Effector memory CD4-positive, alpha-beta T cell (primary cell): ENCODE measurements at regions not wholly inside any gene's neighbourhood (a gene's known extent, or its start where the extent isn't known, plus 50 kb on each side); places are given as distances from the start of the nearest gene placed in this dataset.

Experiments used
- DNase-seq, 3 donors: peaks; one replicate each; pipeline ENCODE4 v3.0.0-alpha.2; 2020
- H3K27ac ChIP-seq: 2 replicates; pipeline ENCODE4 v1.7.0; 2013; ENCODE audit warnings: mild to moderate bottlenecking, low read length, moderate library complexity; ENCODE audit not compliant: insufficient read depth, poor library complexity, severe bottlenecking
- H3K27me3 ChIP-seq: replicated peaks from 2 replicates; pipeline ENCODE4 v1.7.0; 2013; ENCODE audit warnings: mild to moderate bottlenecking, low read length; ENCODE audit not compliant: insufficient read depth, control insufficient read depth, poor library complexity, severe bottlenecking
- H3K36me3 ChIP-seq: 2 replicates; pipeline ENCODE4 v1.7.0; 2013; ENCODE audit warnings: mild to moderate bottlenecking, low read length, moderate library complexity; ENCODE audit not compliant: control insufficient read depth, insufficient read depth
- H3K4me1 ChIP-seq: 2 replicates; pipeline ENCODE4 v1.7.0; 2013; ENCODE audit warnings: low read length, mild to moderate bottlenecking; ENCODE audit not compliant: control insufficient read depth, insufficient read depth, poor library complexity, severe bottlenecking
- H3K4me3 ChIP-seq: 2 replicates; pipeline ENCODE4 v1.7.0; 2013; ENCODE audit warnings: low read length, low read depth, mild to moderate bottlenecking; ENCODE audit not compliant: insufficient read depth, poor library complexity, severe bottlenecking
- H3K9me3 ChIP-seq: 2 replicates; pipeline ENCODE4 v1.7.0; 2013; ENCODE audit warnings: mild to moderate bottlenecking, low read length, moderate library complexity; ENCODE audit not compliant: control insufficient read depth

DNA sequence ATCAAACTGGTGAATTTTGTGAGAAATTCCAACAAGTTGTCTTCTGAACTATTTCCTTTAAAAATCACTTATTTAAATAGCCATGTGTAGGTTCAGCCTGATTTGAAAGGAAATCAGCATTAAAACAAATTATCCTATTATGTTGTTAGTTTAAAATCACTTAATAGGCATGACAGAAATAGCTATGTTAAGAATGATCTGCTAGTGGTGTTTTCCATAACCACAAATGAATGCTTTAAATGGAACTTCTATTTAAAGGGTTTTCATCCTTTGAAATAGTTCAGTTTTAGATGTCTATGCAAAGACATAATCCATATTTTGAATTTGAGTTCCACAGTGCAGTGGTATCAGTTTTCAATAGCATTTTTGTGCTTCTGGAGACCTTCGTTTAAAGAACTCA is 120.1 kb downstream of the PLEKHG1 start:
- H3K27ac ChIP-seq: no peak overlapping the region
- no peaks in the 10 kb centered on the region for H3K9me3 ChIP-seq
- H3K27me3 ChIP-seq: no peaks in the 10 kb centered on the region
- H3K36me3 ChIP-seq: no peaks in the 10 kb centered on the region
- no peak for DNase-seq
- no peak overlapping the region for H3K4me3 ChIP-seq
- no peaks in the 10 kb centered on the region for H3K4me1 ChIP-seq

- Histone ChIP-seq H3K4me3 (no peak overlapping the region), H3K36me3 (no peaks in the 10 kb centered on the region), H3K27ac (no peak overlapping the region), H3K4me1 (no peaks in the 10 kb centered on the region), H3K9me3 (no peaks in the 10 kb centered on the region), H3K27me3 (no peaks in the 10 kb centered on the region)
- DNase-seq: no peak
Observed at GRCh38 chr6:150720774-150721233, 121.1 kb downstream of the PLEKHG1 start.

DNA sequence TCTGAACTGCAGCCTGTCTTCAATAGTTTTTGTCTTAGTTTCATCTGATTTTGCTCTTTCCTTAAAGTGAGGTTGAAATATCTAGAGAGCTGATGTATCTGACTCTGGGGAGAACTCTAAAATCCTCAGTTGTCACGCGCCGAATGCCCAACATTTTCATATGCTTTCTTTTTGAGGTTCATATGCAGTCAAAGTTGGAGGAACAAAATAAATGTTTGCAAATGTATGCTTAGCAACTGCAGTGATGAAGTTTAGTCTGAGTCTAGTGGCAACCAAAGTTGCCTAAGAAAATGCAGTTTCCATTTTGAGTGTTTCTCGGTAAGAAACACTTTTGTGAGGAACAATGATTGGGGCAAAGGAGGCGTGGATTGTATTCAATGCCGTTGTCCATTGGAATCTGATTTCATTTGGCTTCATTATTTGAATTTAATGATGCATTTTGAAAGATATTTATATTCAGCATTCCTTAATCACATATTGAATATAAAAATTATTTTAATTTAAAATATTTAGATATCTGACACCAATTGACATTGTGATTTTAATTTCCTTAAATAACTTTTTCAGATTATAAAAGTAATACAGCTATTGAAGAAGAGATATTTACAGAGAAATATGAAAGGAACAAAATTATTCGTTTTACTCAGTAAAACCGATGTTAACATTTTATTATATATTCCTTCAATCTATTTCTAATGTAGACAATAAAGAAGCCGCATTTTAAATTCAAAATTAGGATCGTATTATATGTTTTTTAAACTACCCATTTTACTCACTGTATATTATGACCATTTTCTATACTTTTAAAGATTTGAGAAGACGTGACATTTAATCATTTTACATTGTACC is 122.0 kb downstream of the PLEKHG1 start:
- H3K36me3 ChIP-seq: no peaks in the 10 kb centered on the region
- H3K4me1 ChIP-seq: no peaks in the 10 kb centered on the region
- H3K4me3 ChIP-seq: no peak overlapping the region
- no peaks in the 10 kb centered on the region for H3K27me3 ChIP-seq
- no peak for DNase-seq
- no peak overlapping the region for H3K27ac ChIP-seq
- H3K9me3 ChIP-seq: no peaks in the 10 kb centered on the region

DNA sequence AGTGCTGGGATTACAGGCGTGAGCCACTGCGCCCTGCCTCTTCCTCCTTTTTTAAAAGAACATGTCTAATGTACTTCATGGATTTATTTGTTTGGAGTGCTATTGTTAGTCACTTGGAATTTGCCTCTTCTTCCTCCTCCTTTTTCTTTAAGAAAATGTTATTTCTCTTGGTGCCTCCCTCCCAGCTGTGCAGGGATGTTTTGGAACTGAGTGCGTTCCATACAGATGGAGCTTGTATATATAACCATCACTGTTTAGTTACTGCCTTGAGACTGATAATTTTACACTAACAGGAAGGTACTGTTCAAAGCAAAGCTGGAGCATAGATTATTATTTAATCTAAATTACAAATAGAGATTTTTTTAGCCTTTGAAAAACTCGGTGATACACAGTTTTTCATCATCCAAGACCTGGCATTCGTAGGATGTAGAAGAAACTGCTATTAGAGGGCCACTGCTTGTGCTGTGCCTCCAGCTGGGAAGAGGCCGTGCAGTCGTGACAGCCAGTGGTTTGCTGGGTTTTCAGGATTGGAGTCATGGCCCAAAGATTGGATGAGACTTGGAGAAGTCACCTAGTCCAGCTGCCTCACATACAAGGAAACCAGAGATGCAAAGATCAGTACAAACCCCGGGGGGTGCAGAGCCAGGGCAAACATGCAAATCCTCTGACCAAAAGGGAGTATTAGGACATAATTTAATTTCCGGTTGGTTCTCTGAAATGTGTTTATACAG is 123.1 kb downstream of the PLEKHG1 start:
- H3K4me1 ChIP-seq: no peaks in the 10 kb centered on the region
- no peak overlapping the region for H3K27ac ChIP-seq
- H3K36me3 ChIP-seq: no peaks in the 10 kb centered on the region
- no peaks in the 10 kb centered on the region for H3K9me3 ChIP-seq
- DNase-seq: no peak
- no peaks in the 10 kb centered on the region for H3K27me3 ChIP-seq
- no peak overlapping the region for H3K4me3 ChIP-seq

GRCh38 chr6:150723345-150723658 is 123.6 kb downstream of the PLEKHG1 start:
- Histone ChIP-seq H3K4me3 (no peak overlapping the region), H3K36me3 (no peaks in the 10 kb centered on the region), H3K4me1 (no peaks in the 10 kb centered on the region), H3K9me3 (no peaks in the 10 kb centered on the region), H3K27me3 (no peaks in the 10 kb centered on the region), H3K27ac (no peak overlapping the region)
- no peak for DNase-seq

DNA sequence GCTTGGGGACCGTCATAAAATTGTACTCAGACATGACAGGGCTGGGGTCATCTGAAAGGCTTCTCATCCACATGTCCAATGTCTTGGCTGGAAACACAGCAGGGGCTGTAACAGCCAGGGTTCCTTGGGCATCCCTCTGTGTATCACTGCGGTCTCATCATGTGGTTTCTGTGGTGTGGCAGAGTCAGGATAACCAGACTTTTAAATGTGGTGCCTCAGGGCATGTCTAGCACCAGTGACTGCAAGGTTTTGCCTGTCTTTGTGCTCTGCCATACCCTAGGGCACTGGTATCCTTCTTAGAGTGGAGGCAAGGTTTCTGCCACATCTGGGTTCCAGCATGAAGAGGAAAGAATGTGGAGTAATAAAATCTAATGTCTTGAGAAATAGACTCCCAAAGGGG is 124.2 kb downstream of the PLEKHG1 start:
- Histone ChIP-seq H3K4me3 (no peak overlapping the region), H3K36me3 (no peaks in the 10 kb centered on the region), H3K4me1 (no peaks in the 10 kb centered on the region), H3K27ac (no peak overlapping the region), H3K9me3 (no peaks in the 10 kb centered on the region), H3K27me3 (no peaks in the 10 kb centered on the region)
- DNase-seq: no peak

GRCh38 chr6:150725795-150726194 is 126.1 kb downstream of the PLEKHG1 start:
- Histone ChIP-seq H3K9me3 (no peaks in the 10 kb centered on the region), H3K27ac (no peak overlapping the region), H3K36me3 (no peaks in the 10 kb centered on the region), H3K4me3 (no peak overlapping the region), H3K27me3 (no peaks in the 10 kb centered on the region), H3K4me1 (no peaks in the 10 kb centered on the region)
- DNase-seq: no peak

GRCh38 chr6:150729188-150729748 is 129.6 kb downstream of the PLEKHG1 start:
- Histone ChIP-seq H3K27me3 (no peaks in the 10 kb centered on the region), H3K4me3 (no peak overlapping the region), H3K9me3 (no peaks in the 10 kb centered on the region), H3K27ac (no peak overlapping the region), H3K4me1 (no peaks in the 10 kb centered on the region), H3K36me3 (no peaks in the 10 kb centered on the region)
- DNase-seq: no peak

DNA sequence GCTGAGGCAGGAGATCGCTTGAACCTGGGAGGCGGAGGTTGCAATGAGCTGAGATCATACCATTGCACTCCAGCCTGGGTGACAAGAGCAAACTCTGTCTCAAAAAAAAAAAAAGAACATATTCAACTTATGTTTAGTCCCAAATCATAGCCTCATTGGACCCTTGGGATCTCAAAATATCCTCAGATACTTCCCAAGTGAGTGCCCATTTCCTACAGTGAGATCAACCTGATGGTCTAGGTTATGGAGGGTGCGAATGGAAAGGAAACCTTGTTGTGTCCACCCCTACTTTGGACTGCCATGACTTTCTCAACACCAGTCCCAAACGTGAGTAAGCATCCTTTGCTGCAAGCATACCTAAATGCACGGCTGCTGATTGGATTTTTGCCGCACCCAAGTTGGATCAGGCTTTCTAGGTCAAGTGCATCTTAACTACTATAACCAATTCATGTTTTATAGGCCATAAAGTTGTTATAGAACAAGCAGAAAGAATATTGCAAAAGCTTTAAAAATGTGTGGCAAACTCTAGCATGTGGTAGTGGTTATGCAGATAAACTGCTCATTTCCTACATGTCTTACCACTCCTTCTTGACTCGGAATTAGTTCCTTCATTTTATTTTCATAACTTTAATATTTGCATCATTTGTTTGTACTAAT is 131.2 kb downstream of the PLEKHG1 start:
- no peaks in the 10 kb centered on the region for H3K36me3 ChIP-seq
- H3K9me3 ChIP-seq: no peaks in the 10 kb centered on the region
- no peak for DNase-seq
- H3K27ac ChIP-seq: no peak overlapping the region
- no peaks in the 10 kb centered on the region for H3K4me1 ChIP-seq
- H3K27me3 ChIP-seq: no peaks in the 10 kb centered on the region
- H3K4me3 ChIP-seq: no peak overlapping the region
